Hematopoietic multipotent progenitor cell treated with erythropoietin and hydrocortisone succinate and interleukin-3 and kit ligand, for 15 days (in vitro differentiated cells): ENCODE measurements at regions not wholly inside any gene's neighbourhood (a gene's known extent, or its start where the extent isn't known, plus 50 kb on each side); places are given as distances from the start of the nearest gene placed in this dataset.
"Not testable (repeated sequence)": the region's sequence is repeated elsewhere in the genome, so short reads cannot be mapped to it uniquely, and the experiment has no call there.

Experiments used
- DNase-seq: peaks from one replicate; pipeline ENCODE4 v3.0.0-alpha.2; 2015; ENCODE audit warnings: low spot score

DNA sequence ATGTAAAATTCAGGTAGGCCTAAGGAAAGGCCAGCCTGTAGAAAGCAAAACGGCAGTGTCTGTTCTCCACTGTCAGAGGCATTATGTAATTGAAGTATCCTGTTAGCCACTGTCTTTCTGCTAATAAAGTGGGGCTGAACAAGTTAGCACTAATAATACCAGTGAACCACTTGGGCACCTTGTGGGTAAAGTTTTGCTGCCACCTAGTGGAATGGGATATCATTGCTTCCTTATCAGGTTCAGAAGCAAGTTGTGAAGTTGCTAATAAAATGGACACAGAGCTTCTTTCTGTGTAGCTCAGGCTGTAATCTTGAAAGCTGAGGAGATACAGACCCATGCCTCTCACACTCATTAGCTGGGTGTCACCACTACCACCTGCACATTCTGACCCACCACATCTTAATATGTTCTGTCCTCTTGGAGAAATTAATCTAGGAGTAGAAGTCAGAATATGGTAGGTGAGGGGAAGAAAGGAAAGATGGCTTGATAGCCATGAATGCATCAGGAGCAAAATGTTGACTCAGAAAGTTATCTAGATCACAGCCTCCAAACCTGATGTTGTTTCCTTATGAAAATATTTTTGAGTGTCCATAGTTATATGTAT, 175.1 kb downstream of the SEPTIN7 start:
- DNase-seq = peak; percentile 72

DNA sequence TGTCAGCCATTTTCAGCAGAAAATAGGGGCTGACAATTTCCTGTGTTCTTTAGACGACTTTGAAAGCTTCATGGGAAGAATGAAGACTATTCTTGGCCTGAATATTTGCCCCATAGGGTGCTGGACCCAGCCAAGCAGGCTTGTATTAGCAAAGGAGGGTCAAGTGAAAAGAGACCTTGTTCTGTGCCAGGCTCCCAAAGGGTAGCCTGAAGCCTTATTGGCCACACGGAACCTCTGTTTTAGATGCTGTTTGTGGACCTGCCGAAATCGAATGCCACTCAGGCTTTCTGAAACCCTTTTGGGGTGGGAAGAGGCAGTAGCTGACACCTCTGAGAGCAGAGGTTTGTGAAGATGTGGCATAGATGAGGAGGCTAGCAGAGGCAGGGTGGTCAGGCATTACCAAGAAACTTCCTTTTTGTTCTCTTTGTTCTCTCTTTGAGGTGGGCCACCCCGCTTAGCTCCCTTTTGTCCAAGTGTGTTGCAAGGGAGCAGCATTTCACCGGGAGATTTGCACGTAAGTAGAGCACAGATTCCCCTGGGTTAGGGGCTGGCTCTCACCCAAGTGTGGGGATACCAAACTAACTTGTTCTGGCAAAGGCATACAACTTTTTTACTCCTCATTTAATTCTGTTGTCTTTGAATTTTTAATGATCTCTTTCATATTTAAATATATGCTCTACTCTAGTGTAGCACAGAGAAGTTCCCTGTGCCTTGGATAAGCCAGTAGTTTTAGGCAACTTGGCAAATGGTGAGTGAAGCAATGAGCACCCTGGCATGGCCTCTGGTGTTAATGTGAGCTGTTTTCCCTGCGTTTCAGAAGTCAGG, 174.0 kb upstream of the EEPD1 start:
- not testable (repeated sequence) for DNase-seq

DNA sequence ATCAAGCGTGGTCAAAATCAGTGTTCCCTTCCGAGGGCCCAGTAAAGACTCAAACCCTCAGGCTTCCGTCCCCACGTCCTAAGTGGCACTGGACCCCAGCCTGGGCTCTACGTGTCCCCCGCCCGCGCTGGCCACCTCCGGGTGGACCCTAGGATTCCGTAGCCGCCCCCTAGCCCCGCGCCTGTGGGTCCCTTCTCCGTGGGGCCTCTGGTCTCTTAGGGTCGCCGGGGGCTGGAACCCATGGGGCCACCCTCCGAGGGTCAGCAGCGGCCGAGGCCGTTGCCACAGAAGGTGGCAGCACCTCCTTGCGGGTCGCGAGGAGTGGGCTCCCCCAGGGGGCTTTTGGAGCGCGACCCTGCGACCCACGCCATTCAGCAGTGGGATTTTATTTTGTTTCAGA, 170.5 kb upstream of the EEPD1 start:
- no peak for DNase-seq

DNA sequence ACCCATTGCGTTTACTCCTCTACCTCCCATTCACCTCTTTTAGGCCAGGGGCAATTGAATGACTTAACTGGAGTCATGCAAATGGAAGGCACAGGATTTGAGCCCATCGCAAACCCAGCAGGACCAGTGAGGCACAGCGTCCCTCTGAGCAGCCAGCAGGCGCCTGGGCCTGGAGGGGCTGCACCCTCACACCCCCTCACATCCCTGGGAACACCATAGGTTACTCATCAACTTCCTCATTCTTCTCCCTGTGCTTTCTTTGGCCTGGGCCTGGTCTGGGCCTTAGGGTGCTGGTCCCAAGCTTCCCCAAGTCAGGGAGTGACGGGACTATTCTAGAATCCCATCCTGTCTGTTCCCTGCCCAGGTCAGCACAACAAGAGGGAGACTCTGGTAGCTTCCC, 169.4 kb upstream of the EEPD1 start:
- DNase-seq = no peak

DNA sequence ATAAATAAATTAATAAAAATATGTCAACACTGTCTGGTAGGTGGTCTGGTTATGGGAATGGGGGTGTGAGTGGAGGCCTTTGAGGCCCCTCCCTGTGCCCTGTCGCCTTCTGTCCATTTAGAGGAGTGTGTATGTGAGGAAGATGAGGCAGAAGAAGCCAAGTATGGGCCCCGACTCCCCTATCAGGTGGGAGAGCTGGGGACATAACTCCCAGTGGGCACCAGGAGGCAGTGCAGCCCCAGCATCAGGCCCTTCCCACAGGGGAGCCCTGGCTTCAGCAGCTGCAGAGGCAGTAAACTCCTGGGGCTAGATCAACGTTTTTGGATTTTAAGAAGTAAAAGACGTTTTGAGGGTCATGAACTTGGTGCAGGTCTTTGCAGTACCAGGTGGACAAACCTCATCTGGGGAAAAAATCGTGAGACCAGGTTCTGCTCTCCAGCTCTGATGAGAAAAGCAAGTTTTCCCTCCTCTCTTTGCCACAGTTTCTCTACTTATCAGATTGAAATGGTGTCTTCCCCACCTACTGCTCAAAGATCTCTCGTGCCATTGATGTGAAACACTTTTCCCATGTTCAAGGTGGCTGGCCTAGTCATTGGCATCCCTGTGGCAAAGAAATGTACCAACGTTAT, 167.8 kb upstream of the EEPD1 start:
- DNase-seq = peak; percentile 16

DNA sequence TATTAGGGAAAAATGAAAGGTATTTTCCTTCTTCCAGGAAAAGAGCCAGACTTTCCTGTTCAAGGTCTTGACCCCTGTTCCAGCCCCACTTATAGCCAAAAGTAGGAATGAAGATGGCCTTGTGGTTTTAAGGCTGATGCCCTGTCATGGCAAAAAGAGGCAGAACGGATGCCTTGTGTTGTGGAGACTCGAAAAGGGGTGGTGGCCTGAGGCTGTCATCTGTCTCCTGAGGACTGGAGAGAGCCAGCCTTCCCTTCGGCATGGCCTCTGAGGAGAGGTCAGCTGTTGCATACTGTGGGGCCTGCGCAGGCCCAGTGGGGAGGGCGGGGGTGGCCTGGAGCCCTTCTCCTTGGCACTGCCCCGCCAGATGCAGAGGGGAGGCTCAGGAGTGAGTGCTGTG, 166.0 kb upstream of the EEPD1 start:
- DNase-seq = no peak

DNA sequence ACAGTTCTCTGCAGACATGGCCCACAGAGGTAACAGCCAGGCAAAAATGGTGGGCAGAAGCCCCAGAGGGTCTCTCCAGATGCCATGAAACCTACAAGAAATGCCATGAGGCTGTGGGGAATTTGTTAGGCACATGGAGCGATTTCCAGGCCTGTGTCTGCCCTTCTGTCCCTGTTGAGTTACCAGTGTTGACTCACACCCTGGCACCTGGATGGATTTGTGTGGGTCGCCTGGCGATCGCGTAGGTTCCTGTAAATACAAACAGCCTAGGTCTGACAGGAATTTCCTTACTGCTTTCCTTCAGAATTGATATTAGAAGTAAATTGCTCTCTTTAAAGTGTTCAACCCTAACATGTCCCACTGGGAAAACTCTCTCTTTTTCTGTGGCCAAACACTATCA, 164.9 kb upstream of the EEPD1 start:
- no peak for DNase-seq

DNA sequence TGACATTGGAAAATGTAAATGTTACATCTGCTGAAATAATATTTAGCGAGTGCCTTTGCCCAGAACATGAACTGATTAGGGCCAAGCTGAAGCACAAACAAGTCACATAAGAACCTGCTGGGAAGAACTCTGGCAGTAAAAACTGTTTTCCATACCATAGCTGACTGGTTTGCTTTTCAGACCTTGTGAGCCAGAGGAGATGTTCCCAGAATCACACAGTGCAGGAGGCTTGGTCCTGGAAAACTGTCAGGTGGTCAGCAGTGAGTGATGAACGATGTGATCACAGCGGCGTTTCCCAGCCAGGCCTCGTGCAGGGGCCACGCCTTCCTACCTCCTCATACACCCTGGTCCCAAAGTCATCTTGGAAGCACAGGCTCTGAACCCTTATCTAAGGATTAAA, 164.2 kb upstream of the EEPD1 start:
- no peak for DNase-seq

DNA sequence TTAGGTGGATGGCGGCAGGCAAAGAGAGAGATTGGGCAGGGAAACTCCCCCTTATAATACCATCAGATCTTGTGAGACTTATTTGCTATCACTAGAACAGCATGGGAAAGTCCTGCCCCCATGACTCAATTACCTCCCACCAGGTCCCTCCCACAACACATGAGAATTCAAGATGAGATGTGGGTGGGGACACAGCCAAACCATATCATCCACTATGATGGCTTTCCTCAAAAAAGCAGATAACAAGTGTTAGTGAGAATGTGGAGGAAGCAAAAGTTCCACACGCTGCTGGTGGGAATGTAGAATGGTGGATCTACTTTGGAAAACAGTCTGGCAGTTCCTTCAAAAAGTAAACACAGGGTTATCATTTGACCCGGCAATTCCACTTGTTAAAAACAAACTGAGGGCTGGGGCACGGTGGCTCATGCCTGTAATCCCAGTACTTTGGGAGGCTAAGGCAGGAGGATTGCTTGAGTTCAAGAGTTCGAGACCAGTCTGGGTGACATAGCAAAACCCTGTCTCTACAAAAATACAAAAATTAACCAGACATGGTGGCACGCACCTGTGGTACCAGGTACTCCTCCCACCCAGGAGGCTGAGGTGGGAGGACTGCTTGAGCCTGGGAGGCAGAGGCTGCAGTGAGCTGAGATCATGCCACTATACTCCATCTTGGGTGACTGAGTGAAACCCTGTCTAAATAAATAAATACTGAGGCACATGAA, 161.4 kb upstream of the EEPD1 start:
- no peak for DNase-seq

DNA sequence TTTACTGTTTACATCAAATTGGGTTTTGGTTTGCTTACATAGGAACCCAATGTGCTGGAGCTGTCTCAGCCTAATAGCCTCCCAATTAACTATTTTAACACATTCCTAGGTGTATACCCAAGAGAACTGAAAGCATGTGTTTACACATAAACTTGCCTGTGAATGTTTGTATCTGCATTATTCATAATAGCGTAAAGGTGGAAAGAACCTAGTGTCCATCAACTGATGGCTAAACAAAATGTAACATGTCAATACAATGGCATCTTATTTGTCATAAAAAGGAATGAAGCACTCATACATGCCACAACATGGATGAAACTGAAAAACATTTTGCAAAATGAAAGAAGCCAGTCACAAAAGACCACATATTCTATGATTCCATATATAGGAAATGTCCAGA, 160.6 kb upstream of the EEPD1 start:
- no peak for DNase-seq

DNA sequence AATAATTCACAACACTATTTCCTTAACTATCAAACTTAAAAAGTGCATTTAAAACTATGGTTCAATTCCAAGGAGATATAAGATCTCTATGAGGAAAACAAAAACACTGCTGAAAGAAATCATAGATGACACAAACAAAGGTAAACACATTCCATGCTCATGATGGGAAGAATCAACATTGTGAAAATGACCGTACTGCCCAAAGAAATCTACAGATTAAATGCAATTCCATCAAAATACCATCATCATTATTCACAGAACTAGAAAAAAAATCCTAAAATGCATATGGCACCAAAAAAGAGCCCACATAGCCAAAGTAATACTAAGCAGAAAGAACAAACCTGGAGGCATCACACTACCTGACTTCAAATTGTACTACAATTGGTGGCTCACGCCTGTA, 159.9 kb upstream of the EEPD1 start:
- no peak for DNase-seq

DNA sequence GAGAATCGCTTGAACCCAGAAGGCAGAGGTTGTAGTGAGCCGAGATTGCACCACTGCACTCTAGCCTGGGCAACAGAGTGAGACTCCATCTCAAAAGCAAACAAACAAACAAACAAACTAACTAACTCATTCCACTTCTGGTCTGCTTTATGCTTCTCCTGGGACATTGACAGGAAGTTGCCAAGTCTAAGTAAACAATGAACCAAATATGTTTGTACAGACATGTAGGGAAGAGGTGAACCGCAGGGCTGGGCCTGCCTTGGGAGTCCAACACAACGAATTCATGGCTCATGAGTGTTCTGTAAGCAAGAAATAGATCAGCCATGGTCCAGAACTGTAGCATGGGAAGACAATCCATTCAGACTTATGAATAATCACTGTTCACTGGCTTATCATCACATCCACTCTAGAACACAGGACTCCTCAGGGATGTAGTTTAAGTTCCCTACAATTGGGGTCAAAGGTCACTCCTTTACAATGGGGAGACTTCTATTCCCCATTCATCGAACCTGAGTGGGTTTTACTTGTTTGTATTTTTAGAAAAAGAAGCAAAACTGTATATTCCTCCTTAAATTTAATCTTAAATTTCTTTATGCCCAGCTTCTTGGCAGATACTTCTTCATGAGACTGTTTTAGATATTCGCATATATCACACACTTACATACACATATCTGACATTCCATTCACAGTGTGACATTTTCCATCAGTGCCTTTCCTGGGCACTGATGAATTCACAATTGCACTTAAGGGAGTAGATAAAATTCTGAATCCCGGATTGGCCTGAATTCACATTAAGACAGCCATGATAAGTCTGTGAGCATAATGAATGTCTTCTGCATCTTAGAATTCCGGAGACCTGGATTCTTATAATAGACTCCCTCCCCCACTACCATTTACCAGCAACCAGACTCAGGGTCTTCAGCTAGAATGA, 159.1 kb upstream of the EEPD1 start:
- DNase-seq = no peak

DNA sequence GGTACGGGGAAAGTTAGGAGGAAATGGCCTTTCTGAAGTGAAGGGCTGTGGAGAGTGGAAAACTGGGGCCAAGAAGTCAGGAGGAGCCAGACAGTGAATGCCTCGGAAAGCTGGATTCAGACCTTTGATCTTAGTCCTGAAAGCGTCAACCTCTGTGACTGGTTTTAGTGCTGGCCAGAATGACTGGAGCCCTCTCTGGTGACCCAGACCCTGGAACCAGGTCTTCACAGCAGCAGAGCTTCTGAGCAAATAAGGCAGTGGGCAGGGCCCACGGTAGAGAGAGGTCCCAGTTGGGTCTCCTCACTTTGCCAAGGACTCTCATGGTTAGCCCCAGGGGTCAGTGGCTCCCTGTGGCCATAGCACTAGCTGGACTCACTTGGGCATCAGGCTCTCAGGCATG, 157.7 kb upstream of the EEPD1 start:
- no peak for DNase-seq

DNA sequence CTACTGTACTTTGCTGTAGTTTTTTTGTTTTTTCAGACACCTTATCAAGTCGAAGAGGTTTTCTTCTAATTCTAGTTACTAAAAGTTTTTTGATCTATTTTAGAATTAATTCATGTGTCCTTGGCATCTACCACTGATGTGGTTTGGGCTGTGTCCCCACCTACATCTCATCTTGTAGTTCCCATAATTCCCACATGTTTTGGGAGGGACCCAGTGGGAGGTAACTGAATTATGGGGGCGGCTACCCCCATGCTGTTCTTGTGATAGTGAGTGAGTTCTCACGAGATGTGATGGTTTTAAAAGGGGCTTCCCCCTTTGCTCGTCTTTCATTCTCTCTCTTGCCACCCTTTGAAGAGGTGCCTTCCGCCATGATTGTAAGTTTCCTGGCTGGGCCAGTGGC, 154.6 kb upstream of the EEPD1 start:
- no peak for DNase-seq

DNA sequence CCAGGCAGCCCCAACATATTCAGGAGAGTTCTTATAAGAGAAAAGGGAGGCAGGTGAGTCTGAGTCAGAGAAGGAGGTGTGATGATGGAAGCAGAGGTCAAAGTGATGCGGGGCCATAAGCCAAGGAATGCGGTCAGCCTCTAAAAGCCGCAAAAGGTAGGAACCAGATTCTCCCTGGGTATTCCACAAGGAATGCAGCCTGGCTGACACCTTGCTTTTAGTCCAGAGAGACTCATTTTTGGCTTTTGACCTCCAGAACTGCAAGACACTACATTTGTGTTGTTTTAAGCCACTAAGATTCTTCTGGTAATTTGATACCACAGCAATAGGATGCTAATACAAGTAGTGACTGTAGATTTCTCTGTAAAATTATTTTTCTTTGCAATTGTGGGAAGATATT, 151.5 kb upstream of the EEPD1 start:
- no peak for DNase-seq

DNA sequence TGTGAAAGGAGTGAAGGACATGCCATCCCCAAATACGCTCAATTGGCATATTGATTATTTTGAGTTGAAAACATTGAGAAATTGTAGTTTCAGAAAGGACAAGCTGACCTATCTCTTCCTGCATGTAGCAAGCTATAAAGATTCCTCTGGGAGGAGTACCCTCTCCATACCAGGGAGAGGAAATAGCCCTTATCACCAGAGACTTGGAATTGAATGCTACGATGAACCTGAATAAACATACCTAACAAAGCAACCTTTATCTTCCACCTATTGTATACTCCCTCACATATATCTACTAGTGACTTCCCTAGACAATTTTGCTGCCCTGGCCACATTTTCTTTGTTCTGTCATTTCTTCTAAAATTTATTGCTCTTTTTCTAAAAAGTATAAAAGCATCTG, 150.2 kb upstream of the EEPD1 start:
- DNase-seq = no peak

DNA sequence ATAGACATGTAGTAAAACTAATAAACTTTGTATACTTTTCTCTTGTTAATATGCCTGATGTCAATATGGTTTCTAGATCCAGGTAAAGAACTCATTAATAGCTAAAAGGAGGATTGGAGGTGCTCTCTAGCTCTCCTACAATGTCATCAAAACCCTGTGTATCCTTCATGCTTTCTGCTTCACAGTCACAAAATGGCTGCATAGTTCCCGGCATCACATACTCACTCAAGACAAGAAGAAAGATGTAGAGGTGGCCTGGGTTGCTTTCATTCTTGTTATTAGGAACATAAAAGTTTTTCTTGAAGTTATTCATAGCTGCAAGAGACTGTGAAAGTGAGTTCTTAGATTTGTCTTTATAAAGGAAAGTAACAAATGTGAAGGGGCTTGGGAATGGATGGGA, 149.7 kb upstream of the EEPD1 start:
- no peak for DNase-seq

DNA sequence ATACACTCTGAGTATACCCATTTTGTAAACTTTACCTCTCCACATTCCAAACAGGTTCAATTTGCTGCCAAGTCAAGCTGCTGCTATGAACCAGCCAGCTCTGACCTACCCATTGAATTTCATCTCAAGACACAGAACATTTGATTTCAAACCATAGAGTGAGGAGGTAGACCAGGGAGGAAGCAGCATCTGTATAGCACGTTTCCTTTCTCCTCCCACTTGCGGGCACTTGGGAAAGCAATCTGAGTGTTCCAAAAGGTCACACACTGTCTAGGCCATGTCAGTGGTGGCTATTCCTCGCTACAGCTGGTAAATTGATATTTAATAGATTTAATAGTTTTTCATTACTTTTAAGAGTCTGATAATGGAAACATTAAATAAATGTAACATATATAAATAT, 147.8 kb upstream of the EEPD1 start:
- DNase-seq = no peak

DNA sequence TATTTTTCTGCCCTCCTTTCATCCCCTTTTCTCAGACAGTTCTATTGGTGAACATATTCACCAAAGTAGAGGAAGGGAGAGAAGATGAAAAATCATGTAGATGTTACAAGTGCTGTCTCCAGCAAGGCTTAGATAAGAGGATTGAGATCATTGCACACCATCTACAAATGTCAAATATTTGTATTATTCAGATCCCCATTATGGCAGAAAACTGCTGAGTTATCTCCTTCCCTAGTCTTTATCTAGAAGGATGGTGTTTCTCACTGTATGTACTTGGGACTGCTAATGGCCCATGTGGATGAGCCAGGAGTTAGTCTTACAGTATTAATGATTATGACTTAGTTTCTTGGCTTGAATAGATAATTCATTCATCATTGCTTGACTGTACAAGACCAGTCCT, 147.2 kb upstream of the EEPD1 start:
- DNase-seq = no peak

DNA sequence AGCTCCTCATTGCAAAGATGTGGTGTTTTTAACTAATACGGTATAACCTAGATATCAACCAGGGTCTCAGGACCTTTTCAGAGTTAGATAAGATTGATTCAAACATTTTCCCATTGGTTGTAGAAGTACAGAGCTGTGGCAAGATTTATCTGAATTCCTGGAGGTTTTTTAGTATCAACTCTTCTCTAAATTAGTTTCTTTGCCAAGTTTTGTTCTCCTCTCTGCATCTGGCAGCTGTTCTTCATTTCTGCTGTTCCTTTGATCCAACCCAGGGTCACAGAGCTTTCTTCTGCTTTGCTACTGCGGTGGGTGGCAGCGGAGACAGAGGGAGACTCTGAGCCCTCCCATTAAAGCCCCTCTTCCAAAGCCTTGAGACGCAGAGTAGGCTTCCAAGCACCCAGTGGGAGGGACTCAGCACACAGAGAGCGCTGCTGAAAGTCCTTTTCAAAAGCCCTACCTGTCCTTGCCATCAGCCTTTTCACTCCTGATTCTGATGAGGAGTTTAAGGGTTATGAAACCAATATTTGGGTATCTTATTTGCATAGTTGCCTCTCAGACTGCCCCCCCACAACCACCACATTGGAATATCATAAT, 146.3 kb upstream of the EEPD1 start:
- DNase-seq = no peak
